ENCODE measurements at regions not wholly inside any gene's neighbourhood (a gene's known extent, or its start where the extent isn't known, plus 50 kb on each side); places are given as distances from the start of the nearest gene placed in this dataset.

DNA sequence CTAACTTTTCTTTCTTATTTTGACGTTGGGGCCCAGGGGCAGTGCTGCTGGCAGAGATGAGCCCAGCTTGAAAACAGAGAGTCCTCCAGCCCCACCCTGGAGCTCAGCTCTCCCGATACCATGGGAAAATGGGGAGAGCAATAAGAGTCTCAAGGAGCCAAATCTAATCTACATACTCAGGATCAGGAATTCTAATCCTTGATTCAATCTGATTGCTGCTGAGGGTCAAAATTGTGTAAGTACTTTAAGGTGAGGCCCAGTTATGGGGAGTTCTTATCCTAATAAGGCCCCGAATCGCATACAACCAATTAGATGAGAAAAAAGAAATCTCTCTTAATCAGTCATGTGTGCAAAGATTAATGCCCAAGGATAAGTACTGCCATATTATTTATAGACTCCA, 202.9 kb downstream of the FAM76B start:
- TF ChIP-seq, protein P1, sequence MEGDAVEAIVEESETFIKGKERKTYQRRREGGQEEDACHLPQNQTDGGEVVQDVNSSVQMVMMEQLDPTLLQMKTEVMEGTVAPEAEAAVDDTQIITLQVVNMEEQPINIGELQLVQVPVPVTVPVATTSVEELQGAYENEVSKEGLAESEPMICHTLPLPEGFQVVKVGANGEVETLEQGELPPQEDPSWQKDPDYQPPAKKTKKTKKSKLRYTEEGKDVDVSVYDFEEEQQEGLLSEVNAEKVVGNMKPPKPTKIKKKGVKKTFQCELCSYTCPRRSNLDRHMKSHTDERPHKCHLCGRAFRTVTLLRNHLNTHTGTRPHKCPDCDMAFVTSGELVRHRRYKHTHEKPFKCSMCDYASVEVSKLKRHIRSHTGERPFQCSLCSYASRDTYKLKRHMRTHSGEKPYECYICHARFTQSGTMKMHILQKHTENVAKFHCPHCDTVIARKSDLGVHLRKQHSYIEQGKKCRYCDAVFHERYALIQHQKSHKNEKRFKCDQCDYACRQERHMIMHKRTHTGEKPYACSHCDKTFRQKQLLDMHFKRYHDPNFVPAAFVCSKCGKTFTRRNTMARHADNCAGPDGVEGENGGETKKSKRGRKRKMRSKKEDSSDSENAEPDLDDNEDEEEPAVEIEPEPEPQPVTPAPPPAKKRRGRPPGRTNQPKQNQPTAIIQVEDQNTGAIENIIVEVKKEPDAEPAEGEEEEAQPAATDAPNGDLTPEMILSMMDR (conservative IDR thresholded peaks at IDR 0.05 in 1 of 2, IDR thresholded peaks at IDR 0.05 in 1 of 2; ENCODE audit: low read depth in 1 of 2, low read length in 2 of 2), result no peak
- TF ChIP-seq EZH2 (IDR thresholded peaks at IDR 0.05; ENCODE audit: low read length, missing control alignments), result no peak
